HepG2 (cell line): ENCODE measurements at regions not wholly inside any gene's neighbourhood (a gene's known extent, or its start where the extent isn't known, plus 50 kb on each side); places are given as distances from the start of the nearest gene placed in this dataset.

Experiments used
- ATAC-seq: fragments of 200-7000 bp; cut with Tn5 transposase; 3 replicates; pipeline ENCODE4 v1.9.1; 2020; ENCODE audit warnings: mild to moderate bottlenecking, moderate library complexity
- BruUV-seq: library from RNA; stranded (reverse); fragments of 400-500 nt; replicated peaks from 2 replicates; lab custom pipeline; 2021; lab: Mats Ljungman, UMichigan
- CTCF ChIA-PET: fragments of 300-600 bp; formaldehyde crosslinking; extraction: SDS; loops from one replicate; lab custom pipeline; 2021; ENCODE audit warnings: low total read pairs, inconsistent platforms, low intra/inter-chr PET ratio; lab: Yijun Ruan, JAX
- POLR2A ChIA-PET: fragments of 350-600 bp; sonication (Branson Sonifier 250); formaldehyde crosslinking; loops from one replicate; lab custom pipeline; 2020; ENCODE audit warnings: antibody characterized with exemption, inconsistent platforms; lab: Yijun Ruan, JAX
- DNase-seq: peaks from one replicate; pipeline ENCODE4 v3.0.0-alpha.2; 2015; ENCODE audit warnings: low spot score
- FAIRE-seq: peaks from 3 replicates; lab custom pipeline; 2011; peaks lifted over from hg19 to GRCh38; lab: Jason Lieb, UNC
- H2AFZ ChIP-seq: one replicate; pipeline ENCODE4 v1.6.1; 2011; ENCODE audit warnings: low read length, inconsistent platforms
- H3K27ac ChIP-seq: fragments of 300-600 bp; 3 replicates; pipeline ENCODE4 v1.8.0; 2011; ENCODE audit warnings: mixed run types, mild to moderate bottlenecking, mixed read lengths, low read length, inconsistent platforms; ENCODE audit not compliant: insufficient read depth; ENCODE audit errors: extremely low read length
- H3K27me3 ChIP-seq, 2 experiments: fragments of 200-600 bp in 1 of 2; 2 replicates in 1 of 2; 3 replicates in 1 of 2; pipeline versions ENCODE4 v1.6.0 to v1.8.0; 2011; ENCODE audit warnings: low read length in 2 of 2, mild to moderate bottlenecking in 2 of 2, moderate library complexity in 2 of 2, inconsistent platforms in 1 of 2; ENCODE audit not compliant: insufficient read depth in 2 of 2, control insufficient read depth in 1 of 2
- H3K36me3 ChIP-seq, 2 experiments: fragments of 200-600 bp in 1 of 2; replicated peaks in 1 of 2; 2 replicates in 1 of 2; 3 replicates in 1 of 2; pipeline versions ENCODE4 v1.5.1 to v1.8.0; 2011; ENCODE audit warnings: low read length in 2 of 2, inconsistent platforms in 1 of 2; ENCODE audit not compliant: insufficient read depth in 2 of 2, control insufficient read depth in 1 of 2
- H3K4me1 ChIP-seq: 2 replicates; pipeline ENCODE4 v1.5.1; 2012; ENCODE audit warnings: low read length, inconsistent platforms; ENCODE audit not compliant: insufficient read depth
- H3K4me2 ChIP-seq: 2 replicates; pipeline ENCODE4 v1.6.0; 2011; ENCODE audit warnings: low read depth, low read length, inconsistent platforms
- H3K4me3 ChIP-seq, 3 experiments: fragments of 200-600 bp in 1 of 3; sonication (generic), shearing (Covaris generic) in 1 of 3; replicated peaks in 1 of 3; 2 replicates each; pipeline ENCODE4 v1.5.1; 2011 to 2016; ENCODE audit warnings: low read length in 3 of 3, inconsistent platforms in 2 of 3, low read depth in 2 of 3, mild to moderate bottlenecking in 2 of 3, control low read depth in 1 of 3, mixed read lengths in 1 of 3; ENCODE audit not compliant: insufficient read depth in 1 of 3
- H3K79me2 ChIP-seq: one replicate; pipeline ENCODE4 v1.6.1; 2011; ENCODE audit warnings: low read length, inconsistent platforms; ENCODE audit not compliant: insufficient read depth
- H3K9ac ChIP-seq: 2 replicates; pipeline ENCODE4 v1.6.0; 2011; ENCODE audit warnings: mild to moderate bottlenecking, low read depth, low read length, inconsistent platforms; ENCODE audit not compliant: insufficient read depth
- H3K9me3 ChIP-seq: 2 replicates; pipeline ENCODE4 v1.5.1; 2012; ENCODE audit warnings: mild to moderate bottlenecking, low read length
- H4K20me1 ChIP-seq: 2 replicates; pipeline ENCODE4 v1.6.0; 2011; ENCODE audit warnings: inconsistent platforms, mild to moderate bottlenecking, low read length, moderate library complexity; ENCODE audit not compliant: insufficient read depth
- HHEX ChIP-seq: IDR thresholded peaks from 2 replicates; pipeline ENCODE4 v1.6.1; 2016; ENCODE audit warnings: control low read depth
- HNRNPLL ChIP-seq: fragments of 200-400 bp; formaldehyde crosslinking; IDR thresholded peaks from 2 replicates; pipeline ENCODE4 v1.6.1; 2017; ENCODE audit warnings: mild to moderate bottlenecking, low read depth, low read length; ENCODE audit not compliant: poor library complexity, severe bottlenecking
- KDM2A ChIP-seq: sonication (generic); formaldehyde crosslinking; IDR thresholded peaks from 2 replicates; pipeline ENCODE4 v1.4.0; 2020; ENCODE audit warnings: low read depth, missing genetic modification reagents, borderline replicate concordance
- MAFF ChIP-seq: IDR thresholded peaks from 2 replicates; pipeline ENCODE4 v1.6.1; 2011; ENCODE audit warnings: low read depth, low read length, improper control_type of control experiment
- TEAD2 ChIP-seq: sonication (generic); formaldehyde crosslinking; IDR thresholded peaks from 2 replicates; pipeline ENCODE4 v1.9.0; 2021; ENCODE audit warnings: missing genetic modification reagents
- ZNF501 ChIP-seq: sonication (generic); formaldehyde crosslinking; IDR thresholded peaks from 2 replicates; pipeline ENCODE4 v1.5.1; 2020; ENCODE audit warnings: mild to moderate bottlenecking, moderate library complexity, missing genetic modification reagents
- ZNF589 ChIP-seq: sonication (generic); formaldehyde crosslinking; conservative IDR thresholded peaks from 2 replicates; pipeline ENCODE4 v1.8.0; 2022; ENCODE audit warnings: mild to moderate bottlenecking, moderate library complexity, missing genetic modification reagents
- ZNF720 ChIP-seq: sonication (generic); formaldehyde crosslinking; IDR thresholded peaks from 2 replicates; pipeline ENCODE4 v1.4.0; 2020; ENCODE audit warnings: missing genetic modification reagents
- WGBS: methylation state at CpG from one replicate; pipeline ENCODE4 v1.1.6; 2017; ENCODE audit warnings: low lambda C conversion rate; 5-methylcytosine and 5-hydroxymethylcytosine counted together
- in situ Hi-C: cut with HindIII; loops from 2 replicates; pipeline ENCODE4 v1.10.0; 2017; ENCODE audit warnings: low pct_unique_long_range_greater_than_20kb; ENCODE audit not compliant: extremely low pct_ligation_motif_present
- intact Hi-C: fragments of 100-400 bp; cut with micrococcal nuclease; formaldehyde crosslinking; loops from one replicate; pipeline ENCODE4 v1.10.0; 2022; ENCODE audit not compliant: unreplicated experiment
- TF ChIP-seq, protein P1 (sequence below): sonication (generic); IDR thresholded peaks from 2 replicates; pipeline ENCODE4 v1.6.1; 2016; ENCODE audit warnings: low read depth, borderline replicate concordance
- TF ChIP-seq, protein P2 (sequence below): sonication (generic); formaldehyde crosslinking; IDR thresholded peaks from 2 replicates; pipeline ENCODE4 v1.8.0; 2022; ENCODE audit warnings: missing genetic modification reagents, mild to moderate bottlenecking, inconsistent platforms, borderline replicate concordance
- TF ChIP-seq, protein P3 (sequence below): sonication (generic); formaldehyde crosslinking; IDR thresholded peaks from 2 replicates; pipeline ENCODE4 v1.4.0; 2020; ENCODE audit warnings: mild to moderate bottlenecking, missing genetic modification reagents, borderline replicate concordance

DNA sequence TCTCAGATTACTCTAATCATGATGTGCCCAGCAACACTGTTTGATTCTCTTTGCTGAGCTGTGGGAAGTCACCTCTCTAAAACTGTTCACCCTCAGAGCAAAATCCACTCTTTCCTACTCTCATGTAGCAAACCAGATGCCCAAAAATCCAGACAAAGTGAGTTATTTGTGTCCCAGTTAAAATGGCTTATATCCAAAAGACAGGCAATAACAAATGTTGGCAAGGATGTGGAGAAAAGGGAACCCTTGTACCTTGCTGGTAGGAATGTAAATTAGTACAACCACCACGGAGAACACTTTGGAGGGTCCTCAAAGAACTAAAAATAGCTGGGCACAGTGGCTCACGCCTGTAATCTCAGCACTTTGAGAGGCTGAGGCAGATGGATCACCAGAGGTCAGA lies 384.0 kb downstream of the HHIPL2 start:
- Histone ChIP-seq H3K4me3 (no peak overlapping the region), H3K27ac (no peak overlapping the region), H4K20me1 (no peaks in the 10 kb centered on the region), H3K4me1 (no peaks in the 10 kb centered on the region), H3K27me3 (no peaks in the 10 kb centered on the region), H3K4me2 (no peak overlapping the region), H3K9me3 (no peaks in the 10 kb centered on the region), H2AFZ (no peak overlapping the region), H3K9ac (no peak overlapping the region), H3K79me2 (no peaks in the 10 kb centered on the region), H3K36me3 (no peaks in the 10 kb centered on the region)
- in situ Hi-C loops (no loop called here), intact Hi-C loops (no loop called here)
- CTCF ChIA-PET: no interaction called here
- no peak for TF ChIP-seq KDM2A
- no peak for TF ChIP-seq HNRNPLL
- TF ChIP-seq, protein P1, sequence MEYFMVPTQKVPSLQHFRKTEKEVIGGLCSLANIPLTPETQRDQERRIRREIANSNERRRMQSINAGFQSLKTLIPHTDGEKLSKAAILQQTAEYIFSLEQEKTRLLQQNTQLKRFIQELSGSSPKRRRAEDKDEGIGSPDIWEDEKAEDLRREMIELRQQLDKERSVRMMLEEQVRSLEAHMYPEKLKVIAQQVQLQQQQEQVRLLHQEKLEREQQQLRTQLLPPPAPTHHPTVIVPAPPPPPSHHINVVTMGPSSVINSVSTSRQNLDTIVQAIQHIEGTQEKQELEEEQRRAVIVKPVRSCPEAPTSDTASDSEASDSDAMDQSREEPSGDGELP: no peak
- TF ChIP-seq, protein P2, sequence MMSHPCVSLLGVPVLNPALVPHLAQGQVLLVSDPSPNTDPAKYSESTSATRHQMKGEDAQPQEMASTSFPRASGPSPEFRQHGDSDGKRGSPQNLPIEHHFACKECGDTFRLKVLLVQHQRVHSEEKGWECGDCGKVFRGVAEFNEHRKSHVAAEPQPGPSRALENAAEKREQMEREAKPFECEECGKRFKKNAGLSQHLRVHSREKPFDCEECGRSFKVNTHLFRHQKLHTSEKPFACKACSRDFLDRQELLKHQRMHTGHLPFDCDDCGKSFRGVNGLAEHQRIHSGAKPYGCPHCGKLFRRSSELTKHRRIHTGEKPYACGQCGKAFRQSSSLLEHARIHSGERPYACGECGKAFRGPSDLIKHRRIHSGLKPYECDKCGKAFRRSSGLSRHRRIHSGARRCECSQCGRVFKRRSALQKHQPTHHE: no peak
- no peak for TF ChIP-seq ZNF720 (CRISPR knock-in tag)
- TF ChIP-seq ZNF501 (CRISPR knock-in tag): no peak
- TF ChIP-seq ZNF589: no peak
- TF ChIP-seq TEAD2: no peak
- no peak for TF ChIP-seq MAFF
- TF ChIP-seq HHEX (CRISPR knock-in tag): no peak
- TF ChIP-seq, protein P3, sequence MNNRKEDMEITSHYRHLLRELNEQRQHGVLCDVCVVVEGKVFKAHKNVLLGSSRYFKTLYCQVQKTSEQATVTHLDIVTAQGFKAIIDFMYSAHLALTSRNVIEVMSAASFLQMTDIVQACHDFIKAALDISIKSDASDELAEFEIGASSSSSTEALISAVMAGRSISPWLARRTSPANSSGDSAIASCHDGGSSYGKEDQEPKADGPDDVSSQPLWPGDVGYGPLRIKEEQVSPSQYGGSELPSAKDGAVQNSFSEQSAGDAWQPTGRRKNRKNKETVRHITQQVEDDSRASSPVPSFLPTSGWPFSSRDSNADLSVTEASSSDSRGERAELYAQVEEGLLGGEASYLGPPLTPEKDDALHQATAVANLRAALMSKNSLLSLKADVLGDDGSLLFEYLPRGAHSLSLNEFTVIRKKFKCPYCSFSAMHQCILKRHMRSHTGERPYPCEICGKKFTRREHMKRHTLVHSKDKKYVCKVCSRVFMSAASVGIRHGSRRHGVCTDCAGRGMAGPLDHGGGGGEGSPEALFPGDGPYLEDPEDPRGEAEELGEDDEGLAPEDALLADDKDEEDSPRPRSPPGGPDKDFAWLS (CRISPR knock-in tag): no peak
- 0% methylated on average over 2 of the region's 2 CpGs for WGBS
- no peak for FAIRE-seq
- BruUV-seq: no TSS peak
- no peak for ATAC-seq
- DNase-seq: no peak
- POLR2A ChIA-PET: no interaction called here
